ENCODE measurements at regions not wholly inside any gene's neighbourhood (a gene's known extent, or its start where the extent isn't known, plus 50 kb on each side); places are given as distances from the start of the nearest gene placed in this dataset.
"Not testable (repeated sequence)": the region's sequence is repeated elsewhere in the genome, so short reads cannot be mapped to it uniquely, and the experiment has no call there.

DNA sequence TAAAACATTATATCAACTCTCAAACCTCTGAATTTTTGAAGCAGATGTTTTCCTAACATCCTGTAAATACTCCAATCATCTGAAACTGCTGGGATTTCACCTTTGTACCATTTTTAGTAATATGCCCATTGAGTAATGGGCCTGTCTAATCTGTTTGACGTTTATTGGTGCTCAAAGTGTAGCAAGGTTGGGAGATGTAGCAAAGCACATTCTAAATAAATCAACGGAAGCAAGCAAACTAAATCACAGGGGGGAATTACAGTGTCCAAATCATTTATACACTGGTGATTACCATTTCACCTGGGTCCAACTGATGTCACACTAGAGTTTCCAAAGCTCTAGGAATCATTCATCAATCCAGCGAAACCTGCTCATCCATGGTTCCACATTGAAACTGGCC is 518.7 kb upstream of the TBL1XR1 start:
- FAIRE-seq (no peak), DNase-seq (ENCODE audit: insufficient read length) (no peak)
- no peak for TF ChIP-seq POLR2AphosphoS5 (IDR thresholded peaks at IDR 0.05; ENCODE audit: low read depth, low read length)
- no peak for TF ChIP-seq TAF1 (IDR thresholded peaks at IDR 0.05; ENCODE audit: borderline replicate concordance, low read depth, low read length)
- TF ChIP-seq POLR2A (IDR thresholded peaks at IDR 0.05; ENCODE audit: low read depth, low read length): no peak

DNA sequence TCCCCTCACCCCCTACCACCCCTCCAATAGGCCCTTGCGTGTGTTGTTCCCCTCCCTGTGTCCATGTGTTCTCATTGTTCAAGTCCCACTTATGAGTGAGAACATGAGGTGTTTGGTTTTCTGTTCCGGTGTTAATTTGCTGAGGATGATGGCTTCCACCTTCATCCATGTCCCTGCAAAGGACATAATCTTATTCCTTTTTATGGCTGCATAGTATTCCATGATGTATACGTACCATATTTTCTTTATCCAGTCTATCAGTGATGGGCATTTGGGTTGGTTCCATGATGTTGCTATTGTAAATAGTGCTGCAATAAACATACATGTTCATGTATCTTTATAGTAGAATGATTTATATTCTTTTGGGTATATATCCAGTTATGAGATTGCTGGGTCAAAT is 523.6 kb upstream of the TBL1XR1 start:
- FAIRE-seq: not testable (repeated sequence)

DNA sequence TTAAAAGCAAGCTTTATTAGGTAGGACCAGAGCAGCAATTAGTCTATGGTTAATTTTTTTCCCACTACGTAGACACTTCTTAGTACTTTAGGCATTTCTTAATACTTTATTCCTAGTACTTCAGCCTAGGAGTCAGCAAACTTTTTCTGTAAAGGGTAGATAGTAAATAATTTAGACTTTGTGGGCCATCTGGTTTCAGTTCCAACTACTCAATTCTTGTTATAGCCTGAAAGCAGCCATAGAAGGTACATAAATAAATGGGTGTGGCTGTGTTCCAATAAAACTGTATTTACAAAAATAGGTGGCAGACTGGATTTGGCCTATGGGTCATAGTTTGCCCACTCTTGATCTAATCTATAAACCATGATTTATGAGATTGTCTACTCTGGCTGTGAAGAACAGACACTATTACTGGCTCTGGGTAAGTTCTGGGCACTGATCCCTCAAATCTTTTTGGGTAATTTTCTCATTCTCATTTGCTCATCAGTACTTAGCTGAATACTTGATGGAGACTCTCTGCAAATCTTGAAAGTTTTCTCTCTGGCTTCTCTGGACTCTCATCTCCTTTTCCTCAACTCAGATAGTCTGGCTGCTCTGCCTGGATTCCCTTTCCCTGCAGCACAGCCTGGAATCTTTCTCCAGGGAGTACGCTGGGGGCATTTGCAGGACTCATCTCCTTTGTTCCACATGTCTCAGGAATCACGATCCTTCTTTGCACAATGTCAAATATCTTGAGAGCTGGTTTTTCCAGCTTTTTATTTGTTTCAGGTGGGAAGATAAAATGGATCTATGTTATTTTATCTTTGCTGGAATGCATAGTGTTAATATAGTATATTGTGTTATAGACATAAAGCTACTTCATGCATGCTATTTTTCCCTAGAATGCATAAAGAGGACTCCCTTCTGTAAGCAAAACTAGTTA is 524.8 kb upstream of the TBL1XR1 start:
- FAIRE-seq (no peak), DNase-seq (ENCODE audit: insufficient read length) (no peak)
- TF ChIP-seq POLR2AphosphoS5 (IDR thresholded peaks at IDR 0.05; ENCODE audit: low read depth, low read length) (no peak), TAF1 (IDR thresholded peaks at IDR 0.05; ENCODE audit: borderline replicate concordance, low read depth, low read length) (no peak), POLR2A (IDR thresholded peaks at IDR 0.05; ENCODE audit: low read depth, low read length) (no peak)

More for the DNA sequence above, 523.6 kb upstream of the TBL1XR1 start:
- not testable (repeated sequence) for DNase-seq (ENCODE audit: insufficient read length)

DNA sequence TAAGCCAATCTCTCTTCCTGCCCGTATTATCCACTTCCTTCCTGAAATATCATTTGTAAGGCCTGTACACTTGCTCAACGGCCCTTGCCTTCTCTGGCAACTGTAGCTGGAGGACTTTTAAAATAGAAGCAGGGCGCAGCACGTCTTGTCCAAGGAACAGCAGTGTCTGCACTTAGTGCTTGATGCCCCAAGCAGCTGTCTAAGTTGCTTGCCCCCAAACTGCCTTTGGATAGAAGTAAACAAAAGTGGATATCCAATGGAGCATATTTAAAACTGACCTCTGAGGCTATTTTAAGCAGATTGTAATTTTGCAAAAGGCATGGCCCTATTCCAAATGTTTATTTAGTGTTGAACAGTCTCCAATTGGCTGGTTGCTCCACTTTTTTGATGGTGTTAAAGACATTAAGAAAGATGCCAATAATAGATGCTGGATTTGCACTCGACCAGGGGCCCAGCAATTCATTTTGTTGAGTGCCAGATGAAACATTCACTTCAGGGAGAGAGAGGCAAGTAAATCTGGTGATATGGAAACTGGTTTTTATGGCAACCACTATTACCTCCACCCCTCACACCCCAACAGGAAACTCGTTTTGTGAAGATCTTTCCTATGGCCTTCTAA is 526.8 kb upstream of the TBL1XR1 start:
- TF ChIP-seq POLR2A (IDR thresholded peaks at IDR 0.05; ENCODE audit: low read depth, low read length) (no peak), POLR2AphosphoS5 (IDR thresholded peaks at IDR 0.05; ENCODE audit: low read depth, low read length) (no peak)
- no peak for DNase-seq (ENCODE audit: insufficient read length)
- no peak for FAIRE-seq

DNA sequence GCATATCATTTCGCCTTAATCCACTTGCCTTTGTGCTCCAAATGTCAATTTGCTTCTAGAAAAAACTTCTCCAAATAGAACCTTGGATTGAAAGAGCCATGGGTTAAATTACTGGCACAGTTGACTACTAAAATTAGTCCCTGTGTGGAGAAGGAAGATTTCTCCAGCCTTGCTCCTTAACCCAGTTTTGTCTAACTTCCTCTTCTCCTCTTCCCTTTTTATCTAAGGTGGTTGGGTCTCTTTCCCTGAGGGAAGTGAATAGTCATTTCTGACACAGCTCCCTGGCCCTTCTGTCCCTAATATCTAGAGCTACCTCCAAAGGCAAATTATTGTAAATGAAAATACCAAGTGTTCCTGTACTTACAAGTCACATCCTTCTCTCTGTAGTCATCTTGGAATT is 527.9 kb upstream of the TBL1XR1 start:
- TF ChIP-seq POLR2A (IDR thresholded peaks at IDR 0.05; ENCODE audit: low read depth, low read length) (no peak), POLR2AphosphoS5 (IDR thresholded peaks at IDR 0.05; ENCODE audit: low read depth, low read length) (no peak), TAF1 (IDR thresholded peaks at IDR 0.05; ENCODE audit: borderline replicate concordance, low read depth, low read length) (no peak)
- DNase-seq (ENCODE audit: insufficient read length) (no peak), FAIRE-seq (no peak)

DNA sequence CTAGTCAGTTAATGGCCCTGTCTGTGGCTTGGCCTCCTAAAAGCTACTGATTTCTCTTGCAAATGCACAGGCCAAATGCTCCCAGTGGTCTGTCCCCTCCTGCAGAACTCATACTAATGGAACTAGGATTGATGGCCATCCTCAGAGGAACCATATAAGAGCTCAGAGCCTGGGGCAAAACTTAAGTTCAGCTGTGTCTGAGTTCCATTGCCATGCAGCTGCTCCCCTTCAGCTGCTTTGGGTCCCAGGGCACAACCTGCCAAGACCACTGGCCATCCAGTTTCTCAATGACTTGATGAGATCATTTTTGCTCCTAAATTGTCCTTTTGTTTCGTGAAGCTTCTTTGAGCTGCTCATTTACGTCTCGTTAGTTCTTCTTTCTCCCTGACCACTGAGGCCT is 529.5 kb upstream of the TBL1XR1 start:
- TF ChIP-seq POLR2AphosphoS5 (IDR thresholded peaks at IDR 0.05; ENCODE audit: low read depth, low read length): no peak
- TF ChIP-seq TAF1 (IDR thresholded peaks at IDR 0.05; ENCODE audit: borderline replicate concordance, low read depth, low read length): no peak
- no peak for TF ChIP-seq POLR2A (IDR thresholded peaks at IDR 0.05; ENCODE audit: low read depth, low read length)
- FAIRE-seq: no peak
- DNase-seq (ENCODE audit: insufficient read length): no peak

- DNase-seq (ENCODE audit: insufficient read length) (no peak), FAIRE-seq (no peak)
- no peak for TF ChIP-seq TAF1 (IDR thresholded peaks at IDR 0.05; ENCODE audit: borderline replicate concordance, low read depth, low read length)
- no peak for TF ChIP-seq POLR2A (IDR thresholded peaks at IDR 0.05; ENCODE audit: low read depth, low read length)
- no peak for TF ChIP-seq POLR2AphosphoS5 (IDR thresholded peaks at IDR 0.05; ENCODE audit: low read depth, low read length)
Observed at GRCh38 chr3:177729956-177730681, 532.8 kb upstream of the TBL1XR1 start.

- FAIRE-seq (no peak), DNase-seq (ENCODE audit: insufficient read length) (no peak)
- TF ChIP-seq POLR2A (IDR thresholded peaks at IDR 0.05; ENCODE audit: low read depth, low read length) (no peak), POLR2AphosphoS5 (IDR thresholded peaks at IDR 0.05; ENCODE audit: low read depth, low read length) (no peak), TAF1 (IDR thresholded peaks at IDR 0.05; ENCODE audit: borderline replicate concordance, low read depth, low read length) (no peak)
Observed at GRCh38 chr3:177730814-177731213, 533.5 kb upstream of the TBL1XR1 start.

GRCh38 chr3:177731644-177732268 is 534.5 kb upstream of the TBL1XR1 start:
- TF ChIP-seq POLR2AphosphoS5 (IDR thresholded peaks at IDR 0.05; ENCODE audit: low read depth, low read length) (no peak), POLR2A (IDR thresholded peaks at IDR 0.05; ENCODE audit: low read depth, low read length) (no peak), TAF1 (IDR thresholded peaks at IDR 0.05; ENCODE audit: borderline replicate concordance, low read depth, low read length) (no peak)
- FAIRE-seq: no peak
- DNase-seq (ENCODE audit: insufficient read length): no peak

DNA sequence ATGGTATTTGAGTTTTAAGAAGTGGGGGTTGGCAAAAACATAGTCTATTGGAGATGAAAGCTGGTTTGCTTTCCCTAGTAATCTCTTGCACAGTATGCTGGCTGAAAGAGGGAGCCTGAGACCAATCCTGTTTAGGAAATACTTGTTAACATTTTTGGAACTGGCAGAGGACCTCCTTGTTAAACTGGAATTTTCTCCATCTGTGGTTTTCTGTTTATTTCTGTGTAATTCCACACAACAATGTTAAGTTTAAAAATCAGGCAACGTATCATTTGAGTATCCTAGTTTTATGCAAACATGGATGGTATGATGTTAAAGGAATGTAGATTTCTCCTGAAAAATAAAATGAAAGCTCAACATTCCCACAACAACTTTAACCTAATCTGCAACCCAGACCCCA is 536.0 kb upstream of the TBL1XR1 start:
- DNase-seq (ENCODE audit: insufficient read length) (no peak), FAIRE-seq (no peak)
- no peak for TF ChIP-seq POLR2A (IDR thresholded peaks at IDR 0.05; ENCODE audit: low read depth, low read length)
- TF ChIP-seq TAF1 (IDR thresholded peaks at IDR 0.05; ENCODE audit: borderline replicate concordance, low read depth, low read length): no peak

DNA sequence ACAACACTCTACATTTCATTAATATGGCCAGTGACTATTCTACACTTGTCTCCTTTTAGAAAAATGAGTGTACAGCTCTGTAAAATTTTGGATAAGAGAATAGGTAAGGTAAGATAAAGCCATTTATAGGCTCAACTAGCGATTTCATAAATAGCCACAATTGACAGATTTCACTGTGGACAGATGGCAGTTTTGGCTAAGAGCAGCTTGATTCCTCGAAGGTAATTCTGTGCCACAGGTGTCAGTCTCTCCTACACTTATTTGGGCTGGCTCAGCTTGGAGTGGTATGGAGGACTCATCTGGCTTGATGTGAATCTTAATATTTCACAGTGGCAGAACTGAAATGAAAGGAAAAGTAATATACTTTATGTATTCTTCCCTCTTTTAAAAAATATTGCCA is 536.7 kb upstream of the TBL1XR1 start:
- no peak for FAIRE-seq
- DNase-seq (ENCODE audit: insufficient read length): no peak
- TF ChIP-seq TAF1 (IDR thresholded peaks at IDR 0.05; ENCODE audit: borderline replicate concordance, low read depth, low read length) (no peak), POLR2AphosphoS5 (IDR thresholded peaks at IDR 0.05; ENCODE audit: low read depth, low read length) (no peak), POLR2A (IDR thresholded peaks at IDR 0.05; ENCODE audit: low read depth, low read length) (no peak)
